ENCODE measurements at regions not wholly inside any gene's neighbourhood (a gene's known extent, or its start where the extent isn't known, plus 50 kb on each side); places are given as distances from the start of the nearest gene placed in this dataset.

DNA sequence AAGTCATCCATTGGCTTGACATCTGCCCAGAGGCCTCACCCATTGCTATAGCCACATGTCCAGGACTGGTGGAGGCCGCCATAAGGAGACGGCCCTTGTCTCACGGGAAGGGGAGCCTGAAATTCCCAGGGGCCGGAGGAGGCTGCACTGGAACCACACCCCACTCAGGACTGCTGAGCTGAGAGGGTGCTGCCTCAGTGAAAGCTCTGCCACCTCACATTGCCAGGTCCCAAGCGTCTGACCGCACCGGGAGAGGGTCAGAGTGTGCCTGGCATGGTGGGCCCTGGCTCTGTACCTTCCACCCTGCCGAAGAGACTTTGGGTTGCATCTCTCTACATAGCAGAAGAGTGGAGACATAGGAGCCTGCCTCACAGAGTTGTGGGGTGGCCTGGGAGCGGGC is 134.1 kb upstream of the GLI2 start:
- Histone ChIP-seq H3K27ac (ENCODE audit: low read depth in 2 of 2, low read length in 2 of 2) (no peak overlapping the region), H3K27me3 (ENCODE audit: control insufficient read depth, insufficient read depth, low read length) (no peaks in the 10 kb centered on the region), H3K4me1 (ENCODE audit: control insufficient read depth in 2 of 3, insufficient read depth in 2 of 3, low read depth in 1 of 3, low read length in 3 of 3) (no peaks in the 10 kb centered on the region), H3K9me3 (ENCODE audit: control insufficient read depth in 2 of 3, insufficient read depth in 1 of 3, low read length in 3 of 3) (no peaks in the 10 kb centered on the region), H3K36me3 (ENCODE audit: control insufficient read depth in 2 of 3, insufficient read depth in 3 of 3, low read length in 3 of 3) (no peaks in the 10 kb centered on the region), H3K4me3 (ENCODE audit: low read length in 3 of 3) (no peak overlapping the region), H3K9ac (ENCODE audit: low read length in 3 of 3) (no peak overlapping the region)
- no peak for FAIRE-seq
- DNase-seq: peak in 1 of 5 donors; percentile 45
- TF ChIP-seq, protein P1, sequence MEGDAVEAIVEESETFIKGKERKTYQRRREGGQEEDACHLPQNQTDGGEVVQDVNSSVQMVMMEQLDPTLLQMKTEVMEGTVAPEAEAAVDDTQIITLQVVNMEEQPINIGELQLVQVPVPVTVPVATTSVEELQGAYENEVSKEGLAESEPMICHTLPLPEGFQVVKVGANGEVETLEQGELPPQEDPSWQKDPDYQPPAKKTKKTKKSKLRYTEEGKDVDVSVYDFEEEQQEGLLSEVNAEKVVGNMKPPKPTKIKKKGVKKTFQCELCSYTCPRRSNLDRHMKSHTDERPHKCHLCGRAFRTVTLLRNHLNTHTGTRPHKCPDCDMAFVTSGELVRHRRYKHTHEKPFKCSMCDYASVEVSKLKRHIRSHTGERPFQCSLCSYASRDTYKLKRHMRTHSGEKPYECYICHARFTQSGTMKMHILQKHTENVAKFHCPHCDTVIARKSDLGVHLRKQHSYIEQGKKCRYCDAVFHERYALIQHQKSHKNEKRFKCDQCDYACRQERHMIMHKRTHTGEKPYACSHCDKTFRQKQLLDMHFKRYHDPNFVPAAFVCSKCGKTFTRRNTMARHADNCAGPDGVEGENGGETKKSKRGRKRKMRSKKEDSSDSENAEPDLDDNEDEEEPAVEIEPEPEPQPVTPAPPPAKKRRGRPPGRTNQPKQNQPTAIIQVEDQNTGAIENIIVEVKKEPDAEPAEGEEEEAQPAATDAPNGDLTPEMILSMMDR (IDR thresholded peaks at IDR 0.05; ENCODE audit: borderline replicate concordance, extremely low read depth, insufficient read depth): no peak
- intact Hi-C loops (cut with DNase I): no loop called here

DNA sequence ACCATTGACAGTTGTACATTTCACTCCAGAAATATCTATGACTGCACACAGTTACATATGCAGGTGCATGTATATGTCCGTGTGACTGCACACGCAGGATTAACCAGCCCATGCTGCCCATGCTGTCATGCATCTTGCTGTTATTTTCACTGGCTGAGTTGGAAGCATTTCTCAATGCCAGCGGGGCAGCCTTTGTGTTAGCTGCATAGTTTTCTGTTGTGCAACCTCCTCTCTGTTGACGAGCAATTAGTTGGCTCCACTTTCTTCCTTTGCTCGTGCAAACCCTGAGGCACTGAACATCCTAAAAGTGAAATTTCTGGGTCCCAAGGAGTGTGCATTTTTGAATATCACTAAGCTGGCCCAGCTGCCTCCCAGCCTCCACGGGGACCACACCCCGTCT is 133.4 kb upstream of the GLI2 start:
- Histone ChIP-seq H3K9me3 (ENCODE audit: control insufficient read depth in 2 of 3, insufficient read depth in 1 of 3, low read length in 3 of 3) (no peaks in the 10 kb centered on the region), H3K4me1 (ENCODE audit: control insufficient read depth in 2 of 3, insufficient read depth in 2 of 3, low read depth in 1 of 3, low read length in 3 of 3) (no peaks in the 10 kb centered on the region), H3K9ac (ENCODE audit: low read length in 3 of 3) (no peak overlapping the region), H3K36me3 (ENCODE audit: control insufficient read depth in 2 of 3, insufficient read depth in 3 of 3, low read length in 3 of 3) (no peaks in the 10 kb centered on the region), H3K4me3 (ENCODE audit: low read length in 3 of 3) (no peak overlapping the region), H3K27me3 (ENCODE audit: control insufficient read depth, insufficient read depth, low read length) (no peaks in the 10 kb centered on the region), H3K27ac (ENCODE audit: low read depth in 2 of 2, low read length in 2 of 2) (no peak overlapping the region)
- intact Hi-C loops (cut with DNase I): no loop called here
- DNase-seq (peak in 1 of 5 donors; percentile 12), FAIRE-seq (no peak)
- TF ChIP-seq, protein P1 (IDR thresholded peaks at IDR 0.05; ENCODE audit: borderline replicate concordance, extremely low read depth, insufficient read depth): no peak

DNA sequence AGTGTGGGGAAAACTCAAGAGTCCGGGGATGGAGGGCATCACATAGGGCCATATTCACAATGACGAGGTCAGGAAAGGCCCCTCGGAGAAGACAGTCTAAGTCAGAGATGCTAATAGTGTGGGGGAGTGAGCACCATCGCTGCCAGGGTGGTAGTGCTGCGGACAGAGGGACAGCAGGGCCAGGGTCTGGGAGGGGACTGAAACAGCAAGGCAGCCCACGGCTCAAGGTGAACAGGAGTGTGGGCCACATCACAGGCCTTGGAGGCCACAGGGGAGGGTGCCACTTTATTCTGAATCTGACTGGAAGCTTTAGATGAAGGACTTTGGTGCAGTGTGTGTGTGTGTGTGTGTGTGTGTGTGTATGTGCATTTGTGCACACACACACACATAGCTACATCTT is 130.9 kb upstream of the GLI2 start:
- FAIRE-seq: no peak
- DNase-seq: peak in 1 of 5 donors; percentile 48
- no peak overlapping the region for H3K27ac ChIP-seq (ENCODE audit: low read depth in 2 of 2, low read length in 2 of 2)
- H3K4me3 ChIP-seq (ENCODE audit: low read length in 3 of 3): no peak overlapping the region
- H3K9me3 ChIP-seq (ENCODE audit: control insufficient read depth in 2 of 3, insufficient read depth in 1 of 3, low read length in 3 of 3): no peaks in the 10 kb centered on the region
- intact Hi-C loops (cut with DNase I): no loop called here
- H3K36me3 ChIP-seq (ENCODE audit: control insufficient read depth in 2 of 3, insufficient read depth in 3 of 3, low read length in 3 of 3): no peaks in the 10 kb centered on the region
- TF ChIP-seq, protein P1 (IDR thresholded peaks at IDR 0.05; ENCODE audit: borderline replicate concordance, extremely low read depth, insufficient read depth): no peak
- no peak overlapping the region for H3K9ac ChIP-seq (ENCODE audit: low read length in 3 of 3)
- no peaks in the 10 kb centered on the region for H3K4me1 ChIP-seq (ENCODE audit: control insufficient read depth in 2 of 3, insufficient read depth in 2 of 3, low read depth in 1 of 3, low read length in 3 of 3)
- H3K27me3 ChIP-seq (ENCODE audit: control insufficient read depth, insufficient read depth, low read length): no peaks in the 10 kb centered on the region

DNA sequence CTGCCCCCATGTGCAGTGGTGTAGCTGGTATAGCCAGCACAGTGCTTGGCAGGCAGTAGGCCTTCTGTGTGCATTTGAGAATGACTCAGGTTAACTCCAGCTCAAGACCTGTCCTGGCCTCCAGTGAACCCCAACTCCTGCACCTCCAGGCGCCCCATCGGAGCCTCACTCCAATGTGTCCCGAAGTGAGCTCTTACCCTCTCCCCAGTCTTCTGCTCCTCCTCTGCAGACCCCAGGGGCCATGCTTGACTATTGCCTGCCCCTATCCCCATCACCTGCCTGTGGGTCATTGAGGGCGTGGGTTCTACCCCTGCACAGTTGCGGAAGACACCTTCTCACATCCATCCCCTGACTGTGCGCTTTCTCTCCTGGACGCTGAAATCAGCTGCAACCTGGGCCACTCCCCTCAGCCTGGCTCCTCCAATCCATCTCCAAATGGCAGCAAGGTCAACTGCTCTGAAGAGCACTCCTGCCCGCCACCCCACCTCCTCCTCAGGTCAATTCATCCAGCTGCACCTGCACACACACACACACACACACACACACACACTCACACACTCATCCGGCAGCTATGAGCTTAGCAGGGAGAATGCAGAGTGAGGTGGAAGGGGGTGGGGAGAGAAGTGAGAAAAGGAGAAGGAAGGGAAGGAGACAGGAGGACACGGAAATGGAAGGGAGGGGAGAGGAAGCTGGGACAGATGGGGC is 130.3 kb upstream of the GLI2 start:
- H3K4me3 ChIP-seq (ENCODE audit: low read length in 3 of 3): no peak overlapping the region
- H3K27me3 ChIP-seq (ENCODE audit: control insufficient read depth, insufficient read depth, low read length): no peaks in the 10 kb centered on the region
- H3K9ac ChIP-seq (ENCODE audit: low read length in 3 of 3): no peak overlapping the region
- TF ChIP-seq, protein P1 (IDR thresholded peaks at IDR 0.05; ENCODE audit: borderline replicate concordance, extremely low read depth, insufficient read depth): no peak
- no peaks in the 10 kb centered on the region for H3K9me3 ChIP-seq (ENCODE audit: control insufficient read depth in 2 of 3, insufficient read depth in 1 of 3, low read length in 3 of 3)
- H3K4me1 ChIP-seq (ENCODE audit: control insufficient read depth in 2 of 3, insufficient read depth in 2 of 3, low read depth in 1 of 3, low read length in 3 of 3): no peaks in the 10 kb centered on the region
- DNase-seq: peak in 1 of 5 donors; percentile 32
- H3K27ac ChIP-seq (ENCODE audit: low read depth in 2 of 2, low read length in 2 of 2): no peak overlapping the region
- H3K36me3 ChIP-seq (ENCODE audit: control insufficient read depth in 2 of 3, insufficient read depth in 3 of 3, low read length in 3 of 3): no peaks in the 10 kb centered on the region
- intact Hi-C loops (cut with DNase I): no loop called here
- FAIRE-seq: no peak

Data from kidney (tissue), 13 donors.